HG03025 (cell line): ENCODE measurements at regions not wholly inside any gene's neighbourhood (a gene's known extent, or its start where the extent isn't known, plus 50 kb on each side); places are given as distances from the start of the nearest gene placed in this dataset.
"Not testable (repeated sequence)": the region's sequence is repeated elsewhere in the genome, so short reads cannot be mapped to it uniquely, and the experiment has no call there.

Experiments used
- ATAC-seq: cut with Tn5 transposase; IDR thresholded peaks from one replicate; pipeline ENCODE4 v1.9.1; 2021; ENCODE audit warnings: mild to moderate bottlenecking, moderate library complexity; ENCODE audit not compliant: unreplicated experiment, low FRiP score

- ATAC-seq = no peak
These were observed 575.2 kb upstream of the SLC8A1 start for GRCh38 chr2:41027095-41027494.

GRCh38 chr2:41031282-41031681 lies 579.4 kb upstream of the SLC8A1 start:
- ATAC-seq = no peak

DNA sequence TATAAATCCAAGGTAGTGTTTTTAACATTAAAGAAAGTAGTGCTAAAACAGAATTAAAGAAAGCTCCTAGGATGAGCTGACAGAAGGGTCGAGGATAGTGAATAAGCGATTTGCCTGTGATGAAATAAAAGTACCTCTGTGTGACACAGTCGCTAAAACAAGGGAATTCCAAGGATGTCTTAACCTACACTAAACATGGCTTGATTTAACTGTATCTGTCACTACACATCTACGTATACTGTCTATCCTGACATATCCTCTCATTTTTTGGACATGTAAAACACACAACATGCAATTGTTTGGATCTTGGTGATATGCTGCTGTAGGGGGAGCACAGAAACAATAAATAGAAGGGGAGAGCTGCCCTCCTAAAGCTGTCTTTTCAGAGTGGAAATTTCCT lies 580.8 kb upstream of the SLC8A1 start:
- no peak for ATAC-seq

GRCh38 chr2:41033127-41033526 lies 581.2 kb upstream of the SLC8A1 start:
- no peak for ATAC-seq

- no peak for ATAC-seq
These were observed 586.5 kb upstream of the SLC8A1 start for GRCh38 chr2:41038408-41038807.

DNA sequence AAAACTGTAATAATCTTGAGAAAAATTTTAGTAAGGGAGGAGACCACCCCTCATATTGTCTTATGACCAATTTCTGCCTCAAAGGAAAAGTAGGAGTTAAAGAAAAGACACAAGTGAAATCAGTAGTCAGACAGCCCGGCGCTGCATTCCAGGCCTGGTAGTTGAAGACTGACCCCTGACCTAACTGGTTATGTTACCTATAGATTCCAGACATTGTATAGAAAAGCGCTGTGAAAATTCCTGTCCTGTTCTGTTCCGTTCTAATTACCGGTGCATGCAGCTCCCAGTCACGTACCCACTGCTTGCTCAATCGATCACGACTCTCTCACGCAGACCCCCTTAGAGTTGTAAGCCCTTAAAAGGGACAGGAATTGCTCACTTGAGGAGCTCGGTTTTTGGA lies 587.9 kb upstream of the SLC8A1 start:
- not testable (repeated sequence) for ATAC-seq

GRCh38 chr2:41040782-41041520 lies 589.1 kb upstream of the SLC8A1 start:
- ATAC-seq = no peak

- ATAC-seq = no peak
These were observed 590.5 kb upstream of the SLC8A1 start for GRCh38 chr2:41042343-41042742.

DNA sequence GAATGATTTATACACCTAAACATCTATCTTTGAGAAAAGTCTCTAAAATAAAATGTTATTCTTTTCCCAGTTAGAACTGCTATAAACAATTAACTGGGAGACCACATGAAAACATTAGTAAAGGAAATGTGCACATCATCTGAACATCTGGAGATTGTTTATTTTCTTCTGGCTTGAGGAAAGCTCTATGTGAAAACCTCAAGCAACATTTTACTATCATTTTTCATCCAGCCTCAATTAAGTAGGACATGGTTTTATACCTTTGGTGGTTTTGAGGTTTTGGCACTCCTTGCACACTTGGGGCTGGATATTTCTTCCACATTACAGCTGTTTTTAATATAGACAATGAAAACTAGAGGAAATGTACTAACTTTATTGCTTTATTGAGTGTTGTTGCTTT lies 609.5 kb upstream of the SLC8A1 start:
- no peak for ATAC-seq

DNA sequence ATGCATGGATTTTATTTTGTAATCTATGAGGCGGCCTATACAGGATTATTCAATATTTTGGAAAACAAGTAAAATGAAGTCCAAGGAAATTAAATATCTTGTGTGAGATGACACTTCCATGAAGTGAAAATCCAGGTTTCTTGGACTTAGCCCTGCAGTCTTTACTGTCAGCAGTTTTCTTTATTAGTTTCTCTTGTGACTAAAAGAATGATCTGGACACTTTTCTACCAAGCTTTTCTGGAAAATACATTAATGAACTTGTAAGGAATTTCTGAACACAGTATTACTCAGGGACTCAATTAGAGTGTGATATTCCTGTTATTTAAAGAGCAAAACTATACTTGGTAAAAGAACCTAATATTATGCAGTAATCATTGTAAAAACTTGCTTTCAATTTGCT lies 610.4 kb upstream of the SLC8A1 start:
- no peak for ATAC-seq

GRCh38 chr2:41066168-41066567 lies 614.3 kb upstream of the SLC8A1 start:
- ATAC-seq = no peak

DNA sequence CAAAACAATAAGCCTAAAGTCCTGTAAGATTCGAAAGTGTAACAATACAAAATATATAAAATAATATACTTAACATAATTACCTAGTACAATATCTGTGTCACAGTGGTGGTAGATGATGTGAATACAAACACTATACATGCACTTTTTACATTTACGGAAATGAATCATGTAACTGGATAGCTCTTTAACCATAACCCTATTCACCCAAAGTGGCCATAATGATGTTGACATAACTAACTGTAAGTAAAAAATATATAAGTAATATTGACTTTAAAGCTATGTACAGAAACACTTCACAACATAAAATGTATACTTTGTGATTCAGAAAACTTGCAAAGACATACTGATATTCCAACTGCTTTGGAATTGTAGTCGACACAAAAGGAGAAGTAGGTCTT lies 616.9 kb upstream of the SLC8A1 start:
- no peak for ATAC-seq

DNA sequence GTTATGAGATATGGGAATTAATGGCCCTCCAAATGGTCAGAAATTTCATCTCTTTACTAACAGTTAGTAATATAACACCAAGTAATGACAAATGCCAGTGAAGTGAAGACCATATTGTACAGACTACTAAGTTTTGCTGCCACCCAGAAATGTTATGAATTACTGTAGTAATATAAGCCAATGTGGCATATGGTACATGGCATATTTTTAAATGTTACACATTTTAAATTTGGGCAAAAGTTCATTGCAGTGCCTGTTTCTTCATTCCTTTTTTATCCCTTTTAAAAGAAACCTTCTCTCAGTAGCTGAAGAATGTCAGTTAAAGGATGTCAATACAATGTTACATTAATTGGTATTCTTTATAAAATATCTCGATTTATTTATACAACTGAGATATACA lies 626.5 kb upstream of the SLC8A1 start:
- no peak for ATAC-seq

DNA sequence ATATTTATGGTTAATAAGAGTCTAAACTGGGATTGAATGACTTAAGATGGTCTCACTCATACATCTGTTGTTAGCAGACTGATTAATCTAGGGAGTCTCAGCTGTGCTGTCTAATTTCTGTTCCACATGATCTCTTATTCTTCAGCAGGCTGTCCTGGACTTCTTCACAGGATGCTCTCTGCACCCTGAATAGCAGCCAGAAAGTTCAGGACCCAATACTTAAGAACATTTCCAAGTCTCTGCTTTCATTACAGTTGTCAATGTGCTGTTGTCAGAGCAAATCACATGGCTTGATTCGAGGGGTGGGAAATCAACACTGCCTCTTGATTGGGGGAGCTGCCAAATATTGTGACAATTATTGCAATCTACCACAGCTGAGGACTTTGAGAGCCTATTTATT lies 627.1 kb upstream of the SLC8A1 start:
- no peak for ATAC-seq

- no peak for ATAC-seq
These were observed 632.4 kb upstream of the SLC8A1 start for GRCh38 chr2:41084321-41084720.

DNA sequence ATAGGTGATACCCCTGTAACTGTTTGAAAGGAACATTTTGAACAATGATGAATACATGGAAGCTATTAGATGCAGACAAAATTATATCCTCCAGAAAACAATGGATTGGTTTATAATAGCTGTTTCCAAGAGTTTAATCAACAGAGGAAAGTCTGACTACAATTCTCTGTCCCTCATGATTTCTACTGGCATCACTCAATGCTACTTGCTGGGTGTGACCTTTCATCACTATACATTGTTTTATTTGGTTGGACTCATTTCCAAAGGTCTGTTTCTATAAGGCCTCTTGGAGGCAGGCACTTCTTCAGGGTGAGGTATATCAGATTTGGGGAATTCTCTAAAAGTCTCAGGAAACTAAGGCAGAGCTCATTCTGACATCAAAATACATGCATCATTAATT lies 636.1 kb upstream of the SLC8A1 start:
- ATAC-seq = no peak

DNA sequence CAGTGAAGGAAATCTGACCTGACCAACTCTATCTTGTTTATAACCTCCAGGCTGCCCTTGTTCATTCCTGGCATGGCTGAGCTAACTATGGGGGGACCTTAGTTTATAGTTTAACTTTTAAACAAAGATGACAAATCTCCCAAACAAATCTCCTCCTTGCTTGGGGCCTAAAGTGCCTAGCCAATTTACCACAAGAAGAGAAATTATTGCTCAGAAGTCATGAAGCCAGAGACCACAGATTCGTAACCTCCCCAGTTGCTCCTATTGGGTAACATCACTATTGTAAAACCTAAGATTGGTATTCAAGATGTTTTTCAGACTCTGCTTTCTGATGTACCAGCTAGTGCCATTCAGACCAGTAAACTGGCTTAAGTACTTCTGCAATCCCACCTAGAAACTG lies 649.4 kb upstream of the SLC8A1 start:
- ATAC-seq = no peak

DNA sequence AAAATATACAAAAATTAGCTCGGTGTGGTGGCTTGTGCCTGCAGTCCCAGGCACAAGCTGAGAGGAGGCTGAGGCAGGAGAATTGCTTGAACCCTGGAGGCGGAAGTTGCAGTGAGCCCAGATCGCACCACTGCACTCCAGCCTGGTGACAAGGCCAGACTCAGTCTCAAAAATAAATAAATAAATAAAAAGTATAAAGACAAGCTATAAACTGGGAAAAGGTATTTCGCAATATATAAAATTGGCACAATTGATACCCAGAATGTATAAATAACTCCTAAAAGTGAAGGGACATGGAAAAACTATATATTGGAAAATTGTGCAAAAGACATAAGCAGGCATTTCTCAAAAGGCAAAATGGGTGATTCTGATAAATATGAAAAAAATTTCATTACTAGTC lies 657.9 kb upstream of the SLC8A1 start:
- ATAC-seq = no peak

DNA sequence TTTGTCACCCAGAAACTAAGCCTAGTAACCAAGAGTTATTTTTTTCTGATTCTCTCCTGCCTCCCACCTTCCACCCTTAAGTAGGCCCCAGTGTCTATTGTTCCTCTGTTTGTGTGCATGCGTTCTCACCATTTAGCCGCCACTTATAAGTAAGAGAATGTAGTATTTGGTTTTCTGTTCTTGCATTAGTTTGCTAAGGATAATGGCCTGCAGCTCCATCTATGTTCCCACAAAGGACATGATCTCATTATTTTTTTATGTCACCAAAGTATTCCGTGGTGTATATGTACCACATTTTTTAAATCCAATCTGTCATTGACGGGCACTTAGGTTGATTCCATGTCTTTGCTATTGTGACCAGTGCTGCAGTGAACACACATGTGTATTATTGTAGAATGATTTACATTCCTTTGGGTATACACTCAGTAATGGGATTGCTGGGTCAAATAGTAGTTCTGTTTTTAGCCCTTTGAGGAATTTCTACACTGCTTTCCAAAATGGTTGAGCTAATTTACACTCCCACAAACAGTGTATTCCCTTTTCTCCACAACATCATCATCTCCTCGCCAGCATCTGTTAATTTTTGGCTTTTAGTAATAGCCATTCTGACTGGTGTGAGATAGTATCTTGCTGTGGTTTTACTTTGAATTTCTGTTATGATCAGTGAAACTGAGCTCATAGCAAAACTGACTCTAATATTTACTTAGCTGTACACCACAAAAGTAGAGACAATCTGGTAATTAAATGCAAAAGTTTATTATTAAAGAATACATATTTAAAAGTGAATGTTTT lies 660.1 kb upstream of the SLC8A1 start:
- no peak for ATAC-seq

- ATAC-seq = no peak
These were observed 664.4 kb upstream of the SLC8A1 start for GRCh38 chr2:41116106-41116797.

GRCh38 chr2:41119489-41119888 lies 667.6 kb upstream of the SLC8A1 start:
- ATAC-seq = no peak

DNA sequence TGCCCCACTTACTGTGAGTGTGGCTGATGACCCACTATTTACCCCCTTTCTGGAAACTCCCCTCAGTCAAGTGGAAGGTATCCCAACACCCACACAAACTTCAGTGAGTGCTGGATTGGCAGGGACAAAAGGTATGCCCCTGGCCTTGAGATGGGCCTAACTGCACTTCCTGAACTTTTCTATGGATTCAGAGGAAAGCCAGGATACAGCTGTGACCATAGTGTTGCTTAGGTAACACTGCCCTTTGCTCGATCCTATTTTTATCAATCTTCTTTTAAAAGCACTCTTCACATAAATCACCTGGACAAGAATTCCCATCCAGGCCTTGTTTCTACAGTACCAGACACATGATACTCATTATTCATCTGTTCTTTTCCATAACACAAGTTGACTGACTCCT lies 671.5 kb upstream of the SLC8A1 start:
- no peak for ATAC-seq
